Keratinocyte (primary cell): ENCODE measurements at regions not wholly inside any gene's neighbourhood (a gene's known extent, or its start where the extent isn't known, plus 50 kb on each side); places are given as distances from the start of the nearest gene placed in this dataset.

Experiments used
- DNase-seq: peaks from one replicate; pipeline ENCODE4 v3.0.0-alpha.2; 2011; ENCODE audit warnings: low read depth, missing footprints, low spot score
- FAIRE-seq: peaks from 2 replicates; lab custom pipeline; 2011; peaks lifted over from hg19 to GRCh38; lab: Jason Lieb, UNC
- H2AFZ ChIP-seq: 2 replicates; pipeline ENCODE4 v1.6.0; 2012; ENCODE audit warnings: low read length, control low read depth, inconsistent platforms; ENCODE audit not compliant: control insufficient read depth
- H3K27ac ChIP-seq: 2 replicates; pipeline ENCODE4 v1.5.1; 2011; ENCODE audit warnings: low read length; ENCODE audit not compliant: control insufficient read depth, insufficient read depth
- H3K27me3 ChIP-seq: 3 replicates; pipeline ENCODE4 v1.6.0; 2011; ENCODE audit warnings: low read length; ENCODE audit not compliant: control insufficient read depth, insufficient read depth; ENCODE audit errors: extremely low read depth
- H3K36me3 ChIP-seq, 2 experiments: 2 replicates in 1 of 2; 3 replicates in 1 of 2; pipeline ENCODE4 v1.5.1; 2011; ENCODE audit warnings: low read length in 2 of 2, mild to moderate bottlenecking in 1 of 2; ENCODE audit not compliant: control insufficient read depth in 2 of 2, insufficient read depth in 2 of 2; ENCODE audit errors: extremely low read depth in 1 of 2
- H3K4me1 ChIP-seq: 3 replicates; pipeline ENCODE4 v1.5.1; 2011; ENCODE audit warnings: low read length; ENCODE audit not compliant: control insufficient read depth, insufficient read depth; ENCODE audit errors: extremely low read depth
- H3K4me2 ChIP-seq: 3 replicates; pipeline ENCODE4 v1.6.0; 2011; ENCODE audit warnings: low read depth, low read length; ENCODE audit not compliant: control insufficient read depth, insufficient read depth; ENCODE audit errors: extremely low read depth
- H3K4me3 ChIP-seq, 3 experiments: fragments of 200-600 bp in 1 of 3; sonication (generic) in 1 of 3; 2 replicates in 2 of 3; 3 replicates in 1 of 3; pipeline ENCODE4 v1.5.1; 2011 to 2016; ENCODE audit warnings: low read length in 3 of 3, mild to moderate bottlenecking in 3 of 3, control low read depth in 2 of 3, inconsistent platforms in 1 of 3, low read depth in 1 of 3, mixed read lengths in 1 of 3, mixed run types in 1 of 3, moderate library complexity in 1 of 3; ENCODE audit not compliant: control insufficient read depth in 2 of 3, insufficient read depth in 2 of 3; ENCODE audit errors: extremely low read depth in 1 of 3
- H3K79me2 ChIP-seq: 2 replicates; pipeline ENCODE4 v1.6.0; 2012; ENCODE audit warnings: low read length; ENCODE audit not compliant: control insufficient read depth, insufficient read depth
- H3K9ac ChIP-seq: 3 replicates; pipeline ENCODE4 v1.6.0; 2011; ENCODE audit warnings: low read length; ENCODE audit not compliant: control insufficient read depth, insufficient read depth; ENCODE audit errors: extremely low read depth
- H3K9me1 ChIP-seq: 3 replicates; pipeline ENCODE4 v1.6.0; 2011; ENCODE audit warnings: low read length; ENCODE audit not compliant: control insufficient read depth, insufficient read depth; ENCODE audit errors: extremely low read depth
- H3K9me3 ChIP-seq: 2 replicates; pipeline ENCODE4 v1.5.1; 2012; ENCODE audit warnings: low read depth, low read length; ENCODE audit not compliant: control insufficient read depth
- H4K20me1 ChIP-seq: 3 replicates; pipeline ENCODE4 v1.6.0; 2011; ENCODE audit warnings: low read length; ENCODE audit not compliant: control insufficient read depth, insufficient read depth; ENCODE audit errors: extremely low read depth
- CTCF ChIP-seq, 3 experiments: IDR thresholded peaks in 1 of 3; conservative IDR thresholded peaks in 1 of 3; optimal IDR thresholded peaks in 1 of 3; 2 replicates in 2 of 3; 3 replicates in 1 of 3; pipeline versions ENCODE3 to v1.5.1; 2011; ENCODE audit warnings: low read length in 3 of 3, mild to moderate bottlenecking in 3 of 3, moderate library complexity in 2 of 3, control low read depth in 1 of 3, inconsistent platforms in 1 of 3; ENCODE audit not compliant: insufficient read depth in 2 of 3; ENCODE audit errors: extremely low read depth in 1 of 3
- EZH2 ChIP-seq: IDR thresholded peaks from one replicate; pipeline ENCODE4 v1.6.1; 2012; ENCODE audit warnings: inconsistent platforms, mild to moderate bottlenecking, low read length, moderate library complexity
- dilution Hi-C: fragments of 300-500 bp; cut with MboI; formaldehyde crosslinking; loops from one replicate; pipeline ENCODE4 v1.7.0; 2020; ENCODE audit warnings: low sequenced_read_pairs; ENCODE audit not compliant: extremely low pct_ligation_motif_present

- Histone ChIP-seq H3K9me3 (no peaks in the 10 kb centered on the region), H3K4me2 (no peak overlapping the region), H3K9me1 (no peaks in the 10 kb centered on the region), H3K27me3 (no peaks in the 10 kb centered on the region), H4K20me1 (no peaks in the 10 kb centered on the region), H3K36me3 (no peaks in the 10 kb centered on the region), H2AFZ (no peak overlapping the region), H3K79me2 (no peaks in the 10 kb centered on the region), H3K4me3 (no peak overlapping the region), H3K9ac (no peak overlapping the region), H3K4me1 (no peaks in the 10 kb centered on the region), H3K27ac (no peak overlapping the region)
- DNase-seq (no peak), FAIRE-seq (no peak)
- TF ChIP-seq EZH2 (no peak), CTCF (optimal IDR thresholded peaks at IDR 0.05 in 1 of 3, IDR thresholded peaks at IDR 0.05 in 1 of 3, conservative IDR thresholded peaks at IDR 0.05 in 1 of 3; ENCODE audit: extremely low read depth in 1 of 3, insufficient read depth in 2 of 3, low read length in 3 of 3) (no peak)
- dilution Hi-C loops: no loop called here
Measured at GRCh38 chr10:109774121-109774440, 149.2 kb downstream of the XPNPEP1 start.

GRCh38 chr10:109773288-109774120 is 149.8 kb downstream of the XPNPEP1 start:
- Histone ChIP-seq H2AFZ (no peak overlapping the region), H3K4me1 (no peaks in the 10 kb centered on the region), H4K20me1 (no peaks in the 10 kb centered on the region), H3K36me3 (no peaks in the 10 kb centered on the region), H3K27ac (no peak overlapping the region), H3K27me3 (no peaks in the 10 kb centered on the region), H3K4me2 (no peak overlapping the region), H3K9me3 (no peaks in the 10 kb centered on the region), H3K9me1 (no peaks in the 10 kb centered on the region), H3K79me2 (no peaks in the 10 kb centered on the region), H3K9ac (no peak overlapping the region), H3K4me3 (no peak overlapping the region)
- FAIRE-seq: no peak
- DNase-seq: no peak
- TF ChIP-seq CTCF (optimal IDR thresholded peaks at IDR 0.05 in 1 of 3, IDR thresholded peaks at IDR 0.05 in 1 of 3, conservative IDR thresholded peaks at IDR 0.05 in 1 of 3; ENCODE audit: extremely low read depth in 1 of 3, insufficient read depth in 2 of 3, low read length in 3 of 3) (peak in 2 of 3 experiments; percentile 33 to 40), EZH2 (no peak)
- dilution Hi-C loops: no loop called here
